Kidney tubule cell (primary cell): ENCODE measurements at regions not wholly inside any gene's neighbourhood (a gene's known extent, or its start where the extent isn't known, plus 50 kb on each side); places are given as distances from the start of the nearest gene placed in this dataset.
"Not testable (repeated sequence)": the region's sequence is repeated elsewhere in the genome, so short reads cannot be mapped to it uniquely, and the experiment has no call there.

ENCODE experiments used
- DNase-seq: peaks from one replicate; pipeline ENCODE4 v3.0.0-alpha.2; 2018; ENCODE audit warnings: low spot score

DNA sequence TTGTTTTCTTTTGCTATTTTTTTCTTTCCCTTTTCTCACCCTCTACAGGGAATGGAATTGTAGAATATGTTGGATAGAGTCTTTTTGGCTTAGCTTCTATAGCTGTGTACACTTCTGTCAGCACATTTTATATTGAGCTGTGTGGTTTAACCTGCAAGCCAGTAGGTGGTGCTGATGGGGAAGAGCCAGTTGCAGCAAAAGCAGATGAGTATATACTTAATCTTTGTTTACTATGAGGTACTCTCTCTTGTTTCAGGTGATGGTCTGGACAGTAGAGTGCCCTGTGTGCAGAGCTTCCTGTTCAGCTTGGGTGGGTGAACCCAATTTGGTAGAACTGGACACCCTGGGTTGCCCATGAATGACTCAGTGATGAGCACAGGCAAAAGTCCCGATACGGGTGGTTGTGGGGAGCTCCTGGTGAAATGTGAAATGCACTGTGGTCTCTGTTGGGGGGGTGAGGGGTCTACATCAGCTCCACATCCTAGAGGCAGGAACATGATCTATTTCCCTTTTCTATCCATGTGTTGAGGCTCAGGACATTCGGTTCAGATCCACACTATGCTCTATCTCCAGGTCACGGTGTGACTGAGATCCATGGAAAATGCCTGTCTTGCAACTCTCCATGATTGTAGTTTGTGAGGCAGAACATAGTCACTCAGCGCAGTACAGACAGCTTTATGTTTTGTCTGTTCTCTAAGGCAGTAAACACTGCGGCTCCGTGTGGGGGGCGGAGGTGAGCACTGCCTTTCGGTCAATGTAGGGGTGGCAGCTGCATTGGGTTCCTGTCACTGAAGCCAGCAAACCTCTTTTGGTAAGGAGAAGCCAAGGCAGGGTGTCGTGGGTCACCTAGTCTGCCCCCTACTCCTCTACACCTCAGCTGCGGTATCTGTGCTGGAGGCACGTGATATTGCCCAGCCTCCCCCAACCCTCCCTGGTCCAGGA lies 353.2 kb downstream of the PRR16 start:
- DNase-seq = peak; percentile 2

- DNase-seq = no peak
Observed at GRCh38 chr5:120818128-120818527, 354.0 kb downstream of the PRR16 start.

GRCh38 chr5:120823328-120823727 lies 359.2 kb downstream of the PRR16 start:
- DNase-seq = no peak

GRCh38 chr5:120831646-120832045 lies 367.5 kb downstream of the PRR16 start:
- not testable (repeated sequence) for DNase-seq

GRCh38 chr5:120841830-120842229 lies 377.7 kb downstream of the PRR16 start:
- DNase-seq = no peak

- DNase-seq = no peak
Observed at GRCh38 chr5:120843390-120843980, 379.4 kb downstream of the PRR16 start.

GRCh38 chr5:120848883-120849282 lies 384.8 kb downstream of the PRR16 start:
- DNase-seq = no peak

DNA sequence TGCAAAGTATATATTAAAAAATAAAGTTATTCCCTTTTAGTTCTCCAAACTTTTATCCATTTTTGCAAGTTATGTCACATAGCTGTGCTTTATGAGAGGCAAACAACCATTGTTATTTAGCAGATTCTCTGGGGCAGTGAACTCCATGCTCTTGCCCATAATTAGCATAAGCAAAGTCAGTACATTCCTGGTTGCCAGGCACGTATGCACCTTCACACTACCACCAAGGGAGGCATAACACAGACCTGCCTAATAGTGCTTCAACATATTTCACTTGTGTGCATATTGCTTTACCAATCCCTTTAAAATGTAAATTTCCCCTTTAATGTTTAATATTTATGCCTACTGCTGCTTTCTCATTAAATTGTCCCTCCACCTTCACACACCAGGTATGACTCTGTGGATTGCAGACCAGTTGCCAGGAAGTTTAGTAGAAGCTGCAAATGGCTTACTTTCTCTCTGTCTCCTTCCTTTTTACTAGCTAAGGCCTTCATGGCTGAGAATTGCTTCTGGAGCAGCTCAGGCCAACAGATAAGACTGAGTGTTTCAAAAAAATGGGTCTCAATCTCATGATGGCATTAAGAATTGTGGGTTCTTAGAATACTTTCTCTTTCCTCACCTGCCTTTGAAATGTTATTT lies 388.2 kb downstream of the PRR16 start:
- no peak for DNase-seq

- no peak for DNase-seq
Observed at GRCh38 chr5:120866997-120867396, 402.9 kb downstream of the PRR16 start.

- DNase-seq = no peak
Observed at GRCh38 chr5:120869831-120870230, 405.7 kb downstream of the PRR16 start.

DNA sequence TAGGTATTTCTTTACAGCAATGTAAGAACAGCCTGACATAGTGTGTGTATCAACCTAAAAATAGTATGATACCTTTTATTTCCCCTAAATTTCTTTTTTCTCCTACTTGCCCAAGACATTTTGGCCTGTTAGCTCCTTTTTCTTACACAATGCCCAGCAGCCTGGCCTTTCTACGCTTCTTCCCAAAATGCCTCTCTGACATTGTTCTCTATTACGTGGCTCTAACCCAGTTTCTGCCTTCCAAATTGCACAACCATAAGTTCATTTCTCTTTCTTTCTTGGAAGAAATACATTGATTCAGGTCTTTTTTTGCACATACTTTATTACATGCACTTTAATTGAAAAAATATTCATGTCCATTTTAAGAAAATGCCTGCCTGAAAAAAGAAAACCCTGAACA lies 408.2 kb downstream of the PRR16 start:
- no peak for DNase-seq

DNA sequence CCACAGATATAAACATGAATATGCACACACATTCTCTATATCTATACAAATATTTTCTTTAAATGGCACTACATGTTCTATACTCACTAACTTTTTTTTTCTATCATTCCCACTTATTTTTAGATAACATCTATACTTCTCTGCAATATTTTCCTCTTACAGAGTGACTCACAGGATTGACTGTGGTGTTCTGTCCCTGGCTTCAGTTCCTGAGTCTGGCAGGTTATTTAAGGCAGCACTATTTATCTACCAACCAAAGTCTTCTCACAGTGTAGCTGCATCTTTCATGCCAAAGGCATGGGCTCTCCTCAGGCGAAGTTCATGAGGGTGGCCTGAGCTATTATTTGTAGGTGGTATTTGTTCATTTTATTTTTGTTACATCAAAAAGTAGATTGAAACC lies 409.0 kb downstream of the PRR16 start:
- no peak for DNase-seq

GRCh38 chr5:120874081-120874862 lies 410.2 kb downstream of the PRR16 start:
- DNase-seq = no peak

DNA sequence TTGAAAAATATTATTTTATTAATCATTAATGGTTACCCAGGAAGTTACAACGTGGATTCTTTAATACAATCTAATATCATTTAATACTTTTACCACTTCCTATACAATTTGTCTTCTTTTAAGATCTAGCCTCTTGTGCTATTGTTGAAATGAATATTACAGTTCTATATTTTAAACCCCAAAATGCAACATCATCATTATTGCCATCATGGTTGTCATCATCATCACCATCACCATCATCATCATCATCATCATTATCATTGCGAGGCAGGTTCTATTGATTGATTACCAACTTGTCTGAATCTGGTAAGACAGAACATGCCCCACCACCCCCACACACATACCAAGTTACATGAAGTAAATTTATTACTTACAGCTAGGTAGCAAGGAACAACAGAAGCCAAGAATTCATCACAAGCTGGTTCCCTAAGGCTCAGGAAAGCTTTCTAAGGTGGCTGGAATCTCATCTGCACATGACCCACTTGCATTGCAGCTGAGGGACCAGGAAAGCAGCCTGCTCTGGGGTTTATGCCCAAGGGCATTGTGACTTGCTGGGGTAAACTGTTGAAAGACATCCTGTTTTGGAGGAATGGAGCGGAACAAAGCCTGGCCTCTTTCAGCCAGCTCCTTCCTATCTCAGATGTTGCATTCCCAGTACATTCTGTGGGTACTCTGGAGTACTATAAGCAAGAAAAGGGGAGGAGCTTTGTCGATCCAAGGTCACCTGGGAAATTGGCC lies 418.1 kb downstream of the PRR16 start:
- no peak for DNase-seq

GRCh38 chr5:120886351-120886860 lies 422.3 kb downstream of the PRR16 start:
- DNase-seq = no peak

DNA sequence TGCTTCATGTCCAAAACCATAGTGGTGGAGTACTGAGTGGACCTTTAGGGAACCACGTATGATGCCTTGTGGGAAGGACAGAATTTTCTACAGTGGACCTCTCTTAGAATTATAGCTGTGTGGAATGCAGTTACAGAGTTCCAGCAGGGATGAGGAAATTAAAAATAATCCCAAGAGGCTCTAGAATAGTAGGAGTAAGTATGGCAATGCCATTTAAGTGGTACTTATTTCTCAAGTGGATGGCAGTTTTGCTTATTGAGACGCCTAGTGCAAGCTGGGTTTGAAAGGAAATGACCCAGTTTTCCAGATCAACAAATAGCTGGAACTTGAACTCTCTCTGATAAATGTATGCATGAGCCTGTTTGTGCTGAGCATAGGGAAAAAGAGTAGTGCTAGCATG lies 431.6 kb downstream of the PRR16 start:
- no peak for DNase-seq

DNA sequence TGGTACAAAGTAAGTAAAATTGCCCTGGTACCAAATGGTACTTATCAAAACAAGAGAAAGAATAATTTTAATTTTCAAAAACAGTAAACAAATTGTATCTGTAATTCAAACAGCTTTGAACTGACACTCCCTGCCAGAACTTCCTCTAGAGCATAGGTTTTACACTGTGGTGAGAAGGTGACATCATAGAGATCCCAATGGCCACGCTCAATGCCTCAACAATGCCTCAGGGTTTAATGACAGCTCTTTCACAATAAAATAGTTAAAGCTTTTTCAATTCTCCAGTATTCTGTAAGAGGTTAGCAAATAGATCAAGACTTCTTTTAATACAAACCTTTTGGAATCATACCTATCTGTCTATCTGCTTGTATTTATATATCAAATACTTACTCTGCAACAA lies 437.1 kb downstream of the PRR16 start:
- DNase-seq = peak; percentile 15

DNA sequence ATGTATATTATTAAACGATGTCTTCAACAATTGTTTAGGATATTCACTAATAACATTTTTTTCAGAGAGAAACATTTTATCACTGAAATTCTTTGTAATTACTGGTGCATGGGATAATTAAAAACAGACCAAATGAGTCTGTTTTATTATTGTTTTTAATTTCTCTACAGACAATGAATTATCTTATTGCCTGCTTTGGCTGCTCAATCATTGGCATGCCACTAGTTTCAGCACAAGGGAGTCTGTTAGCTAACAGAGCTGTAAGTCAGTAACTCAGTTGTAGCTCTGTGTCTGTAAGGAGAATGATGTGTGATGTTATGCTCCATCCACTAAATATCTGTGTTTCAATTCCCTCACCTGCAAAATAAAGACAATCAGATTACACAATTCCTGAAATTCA lies 443.9 kb downstream of the PRR16 start:
- no peak for DNase-seq

DNA sequence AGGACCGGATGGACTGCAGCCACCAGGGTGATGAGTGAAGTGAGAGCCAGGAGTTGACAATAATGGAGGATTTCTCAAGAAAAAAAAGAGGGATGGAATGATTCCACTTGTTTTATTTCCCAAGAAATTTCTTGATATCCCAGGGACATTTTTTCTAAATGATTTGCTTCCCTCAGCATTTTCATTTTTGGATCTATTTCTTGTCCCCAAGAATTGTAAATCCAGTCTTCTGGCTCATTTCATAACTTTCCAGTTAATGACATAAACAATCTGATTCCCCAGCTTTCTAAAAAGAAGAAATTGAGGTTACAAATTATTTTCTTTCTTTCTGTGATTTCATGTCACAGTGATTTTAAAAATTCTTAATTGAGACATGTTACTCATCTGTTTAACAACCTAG lies 446.5 kb downstream of the PRR16 start:
- DNase-seq = no peak

DNA sequence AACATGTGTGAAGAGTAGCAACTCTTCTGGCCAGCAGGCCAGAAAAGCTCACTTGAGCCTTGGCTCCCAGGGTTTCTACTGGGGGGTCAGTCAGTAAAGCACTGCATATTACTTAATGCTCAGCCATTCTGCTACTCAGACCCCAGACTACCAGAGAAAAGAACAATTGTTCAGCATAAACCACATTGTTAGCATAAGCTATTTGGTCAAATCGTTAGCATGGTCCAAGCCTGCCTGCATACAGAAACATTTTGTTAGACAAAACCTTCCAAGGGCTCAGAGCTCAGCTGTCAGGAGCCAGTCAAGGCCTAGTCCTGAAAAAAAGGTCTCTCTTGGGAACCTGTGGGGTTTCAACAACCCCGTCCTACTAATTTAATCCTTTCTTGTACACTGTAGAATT lies 449.3 kb downstream of the PRR16 start:
- no peak for DNase-seq

GRCh38 chr5:120917214-120917758 lies 453.2 kb downstream of the PRR16 start:
- DNase-seq = no peak
